GM12864 (cell line): ENCODE measurements at regions not wholly inside any gene's neighbourhood (a gene's known extent, or its start where the extent isn't known, plus 50 kb on each side); places are given as distances from the start of the nearest gene placed in this dataset.

ENCODE experiments used
- DNase-seq: peaks from one replicate; pipeline ENCODE4 v3.0.0-alpha.2; 2011; ENCODE audit warnings: low read depth
- H3K4me3 ChIP-seq: 2 replicates; pipeline ENCODE4 v1.5.1; 2011; ENCODE audit warnings: mild to moderate bottlenecking, low read depth, low read length, control low read depth
- CTCF ChIP-seq: IDR thresholded peaks from 2 replicates; pipeline ENCODE4 v1.5.1; 2011; ENCODE audit warnings: low read depth, mild to moderate bottlenecking, moderate library complexity, low read length, control low read depth, inconsistent platforms; ENCODE audit errors: missing control alignments

GRCh38 chr10:128875956-128876736, 590.9 kb upstream of the MGMT start:
- no peak overlapping the region for H3K4me3 ChIP-seq
- TF ChIP-seq CTCF: no peak
- no peak for DNase-seq

DNA sequence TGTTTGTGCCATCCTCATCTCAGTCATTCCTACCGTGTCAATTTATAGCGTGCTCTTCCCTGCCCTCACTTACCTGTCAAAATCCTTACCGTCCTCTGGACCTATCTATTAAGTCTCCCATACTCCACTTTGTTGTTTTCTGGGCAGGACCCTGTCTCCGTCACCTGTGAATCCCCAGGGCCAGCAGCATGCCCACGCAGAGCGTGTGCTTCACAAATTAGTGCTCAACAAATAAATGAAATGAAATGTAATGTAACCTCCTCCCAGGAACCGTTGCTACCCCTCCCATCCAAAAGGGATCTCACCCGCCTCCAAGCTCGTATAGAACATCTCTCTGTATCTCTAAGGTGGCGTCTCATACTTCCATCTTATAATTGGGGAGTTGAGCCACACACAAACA, 589.9 kb upstream of the MGMT start:
- H3K4me3 ChIP-seq: no peak overlapping the region
- no peak for DNase-seq
- no peak for TF ChIP-seq CTCF

DNA sequence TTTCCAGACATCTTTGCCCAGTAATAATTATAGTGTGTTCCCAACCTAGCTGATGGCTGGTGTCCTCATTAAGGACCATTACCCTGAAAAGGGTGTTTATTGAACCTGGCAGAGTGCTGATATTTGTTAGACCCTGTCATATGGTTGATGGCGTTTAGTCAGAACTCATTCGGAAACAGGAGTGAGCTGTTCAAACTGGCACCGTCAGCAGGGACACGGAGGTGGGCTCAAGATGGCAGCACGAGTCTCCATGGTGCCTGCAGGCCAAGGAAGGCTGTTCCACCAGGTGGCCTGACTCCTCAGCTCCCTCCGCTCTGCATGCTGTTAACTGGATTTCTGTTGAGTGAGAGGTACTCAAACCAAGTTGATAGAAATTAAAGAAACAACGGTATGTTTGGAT, 589.1 kb upstream of the MGMT start:
- H3K4me3 ChIP-seq: no peak overlapping the region
- no peak for DNase-seq
- no peak for TF ChIP-seq CTCF

GRCh38 chr10:128879030-128879429, 588.0 kb upstream of the MGMT start:
- no peak for DNase-seq
- H3K4me3 ChIP-seq: no peak overlapping the region
- no peak for TF ChIP-seq CTCF

DNA sequence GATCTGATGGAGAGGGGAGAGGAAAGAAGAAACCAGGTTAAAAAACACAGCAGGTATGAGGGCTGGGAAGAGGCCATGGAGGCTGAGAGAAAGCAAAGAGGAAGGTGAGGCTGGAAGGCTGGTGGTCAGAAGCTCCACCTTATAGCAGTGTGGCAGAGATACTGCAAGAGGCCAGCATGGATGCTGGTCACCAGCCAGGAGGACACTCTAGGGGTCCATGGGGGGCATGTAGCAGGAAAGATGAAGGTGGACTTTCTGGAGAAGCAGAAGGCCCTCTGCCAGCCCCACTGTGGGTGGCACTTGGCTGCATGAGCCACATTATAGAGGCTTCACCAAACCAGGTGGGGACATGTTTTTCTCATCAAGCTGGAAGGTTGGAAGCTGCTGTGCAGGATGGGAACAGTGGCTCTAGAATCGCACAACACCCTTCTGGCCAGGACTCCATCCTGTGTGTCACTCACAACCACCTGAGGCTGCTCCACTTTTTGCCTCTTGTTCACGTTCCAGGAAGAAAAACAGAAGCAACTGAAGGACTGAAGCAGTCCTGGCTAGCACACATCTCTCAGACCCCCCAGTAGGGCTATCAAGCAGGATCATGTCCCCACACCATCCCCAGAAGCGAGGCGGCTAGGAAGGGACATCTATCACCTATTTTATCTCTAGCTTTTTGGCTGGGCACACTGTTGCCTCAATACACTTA, 587.5 kb upstream of the MGMT start:
- no peak for DNase-seq
- no peak overlapping the region for H3K4me3 ChIP-seq
- no peak for TF ChIP-seq CTCF

DNA sequence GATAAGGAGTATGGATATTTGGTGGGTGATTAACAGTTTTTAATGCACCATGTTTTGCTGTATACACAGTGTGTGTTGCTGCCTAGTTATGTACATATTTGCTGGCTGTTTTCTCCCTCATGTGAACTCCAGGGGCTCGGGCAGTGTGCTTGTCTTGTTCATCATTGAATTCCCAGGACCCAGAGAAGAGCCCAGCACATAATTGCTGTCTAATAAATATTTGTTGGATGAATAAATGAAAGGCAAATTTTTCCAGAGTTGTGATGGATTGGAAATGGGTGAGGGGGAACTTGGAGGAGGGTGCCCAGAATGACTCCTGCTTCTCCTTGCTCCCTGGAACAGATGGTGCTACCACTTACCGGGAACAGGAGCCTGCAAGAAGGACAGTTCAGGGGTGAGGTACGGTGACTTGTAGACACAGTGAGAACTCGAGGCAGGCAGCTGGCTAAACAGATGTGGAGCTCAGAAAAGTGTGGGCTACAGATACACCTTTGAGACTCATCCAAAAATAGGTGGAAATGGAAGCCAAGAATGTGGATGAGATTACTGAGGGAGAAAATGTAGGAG, 586.8 kb upstream of the MGMT start:
- no peak for TF ChIP-seq CTCF
- no peak for DNase-seq
- H3K4me3 ChIP-seq: no peak overlapping the region

GRCh38 chr10:128881086-128881485, 586.0 kb upstream of the MGMT start:
- H3K4me3 ChIP-seq: no peak overlapping the region
- DNase-seq: no peak
- TF ChIP-seq CTCF: no peak
